ENCODE measurements at regions not wholly inside any gene's neighbourhood (a gene's known extent, or its start where the extent isn't known, plus 50 kb on each side); places are given as distances from the start of the nearest gene placed in this dataset.

- TF ChIP-seq ZFP3 (CRISPR knock-in tag; IDR thresholded peaks at IDR 0.05) (no peak), ZFP30 (CRISPR knock-in tag; IDR thresholded peaks at IDR 0.05) (no peak), ZNF8 (CRISPR knock-in tag; IDR thresholded peaks at IDR 0.05) (no peak), RARB (CRISPR knock-in tag; IDR thresholded peaks at IDR 0.05) (no peak), CSDC2 (CRISPR knock-in tag; IDR thresholded peaks at IDR 0.05) (no peak), CREB5 (CRISPR knock-in tag; IDR thresholded peaks at IDR 0.05; ENCODE audit: low read depth) (no peak)
- TF ChIP-seq, protein P1, sequence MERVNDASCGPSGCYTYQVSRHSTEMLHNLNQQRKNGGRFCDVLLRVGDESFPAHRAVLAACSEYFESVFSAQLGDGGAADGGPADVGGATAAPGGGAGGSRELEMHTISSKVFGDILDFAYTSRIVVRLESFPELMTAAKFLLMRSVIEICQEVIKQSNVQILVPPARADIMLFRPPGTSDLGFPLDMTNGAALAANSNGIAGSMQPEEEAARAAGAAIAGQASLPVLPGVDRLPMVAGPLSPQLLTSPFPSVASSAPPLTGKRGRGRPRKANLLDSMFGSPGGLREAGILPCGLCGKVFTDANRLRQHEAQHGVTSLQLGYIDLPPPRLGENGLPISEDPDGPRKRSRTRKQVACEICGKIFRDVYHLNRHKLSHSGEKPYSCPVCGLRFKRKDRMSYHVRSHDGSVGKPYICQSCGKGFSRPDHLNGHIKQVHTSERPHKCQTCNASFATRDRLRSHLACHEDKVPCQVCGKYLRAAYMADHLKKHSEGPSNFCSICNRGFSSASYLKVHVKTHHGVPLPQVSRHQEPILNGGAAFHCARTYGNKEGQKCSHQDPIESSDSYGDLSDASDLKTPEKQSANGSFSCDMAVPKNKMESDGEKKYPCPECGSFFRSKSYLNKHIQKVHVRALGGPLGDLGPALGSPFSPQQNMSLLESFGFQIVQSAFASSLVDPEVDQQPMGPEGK (CRISPR knock-in tag; IDR thresholded peaks at IDR 0.05; ENCODE audit: borderline replicate concordance), result no peak
Observed at GRCh38 chr10:30792025-30792424, 162.5 kb upstream of the LYZL2 start.

Measured in SK-N-SH treated with all-trans-retinoic acid at 6 μM for 48 hours (cell line).